GM23248 (cell line): ENCODE measurements at regions not wholly inside any gene's neighbourhood (a gene's known extent, or its start where the extent isn't known, plus 50 kb on each side); places are given as distances from the start of the nearest gene placed in this dataset.
A peak's percentile ranks its signal among the peaks of the same experiment; 100 is the strongest.

Experiments used
- DNase-seq: peaks from one replicate; pipeline ENCODE4 v3.0.0-alpha.2; 2015
- H2AFZ ChIP-seq: fragments of 200-600 bp; sonication (generic); 2 replicates; pipeline ENCODE4 v1.6.1; 2016; ENCODE audit warnings: antibody characterized with exemption
- H3F3A ChIP-seq: fragments of 200-600 bp; sonication (generic); 2 replicates; pipeline ENCODE4 v1.6.1; 2016; ENCODE audit warnings: mild to moderate bottlenecking, antibody characterized with exemption, mixed run types; ENCODE audit not compliant: insufficient read depth
- H3K27ac ChIP-seq: fragments of 200-600 bp; sonication (generic); 2 replicates; pipeline ENCODE4 v1.5.1; 2016; ENCODE audit warnings: mild to moderate bottlenecking
- H3K27me3 ChIP-seq: fragments of 200-600 bp; sonication (generic); replicated peaks from 2 replicates; pipeline ENCODE4 v1.6.1; 2016; ENCODE audit warnings: mild to moderate bottlenecking; ENCODE audit not compliant: insufficient read depth
- H3K36me3 ChIP-seq: fragments of 200-600 bp; sonication (generic); 2 replicates; pipeline ENCODE4 v1.6.1; 2016; ENCODE audit warnings: low read depth, mild to moderate bottlenecking
- H3K4me1 ChIP-seq: fragments of 200-600 bp; sonication (generic); 2 replicates; pipeline ENCODE4 v1.6.1; 2016; ENCODE audit warnings: mild to moderate bottlenecking; ENCODE audit not compliant: insufficient read depth
- H3K4me2 ChIP-seq: fragments of 200-600 bp; sonication (generic); one replicate; pipeline ENCODE4 v1.6.1; 2016; ENCODE audit warnings: mild to moderate bottlenecking; ENCODE audit not compliant: unreplicated experiment
- H3K4me3 ChIP-seq: fragments of 200-600 bp; sonication (generic); 2 replicates; pipeline ENCODE4 v1.5.1; 2016; ENCODE audit warnings: mild to moderate bottlenecking
- H3K79me2 ChIP-seq: fragments of 200-600 bp; sonication (generic); 2 replicates; pipeline ENCODE4 v1.6.1; 2016; ENCODE audit warnings: mild to moderate bottlenecking; ENCODE audit not compliant: insufficient read depth
- H3K9ac ChIP-seq: fragments of 200-600 bp; sonication (generic); 2 replicates; pipeline ENCODE4 v1.6.1; 2016; ENCODE audit warnings: mild to moderate bottlenecking
- H3K9me2 ChIP-seq: fragments of 200-600 bp; sonication (generic); 2 replicates; pipeline ENCODE4 v1.6.1; 2016; ENCODE audit warnings: mixed run types, mild to moderate bottlenecking, moderate library complexity; ENCODE audit not compliant: insufficient read depth
- H3K9me3 ChIP-seq: fragments of 200-600 bp; sonication (generic); one replicate; pipeline ENCODE4 v1.6.1; 2017; ENCODE audit warnings: low read depth
- H4K20me1 ChIP-seq: fragments of 200-600 bp; sonication (generic); 2 replicates; pipeline ENCODE4 v1.6.0; 2016; ENCODE audit not compliant: insufficient read depth
- EZH2 ChIP-seq: fragments of 200-600 bp; sonication (generic); IDR thresholded peaks from 2 replicates; pipeline ENCODE4 v1.6.1; 2018; ENCODE audit warnings: antibody characterized with exemption, mild to moderate bottlenecking; ENCODE audit not compliant: insufficient read depth, poor library complexity, severe bottlenecking
- EZH2phosphoT487 ChIP-seq: fragments of 200-600 bp; sonication (generic); IDR thresholded peaks from 2 replicates; pipeline ENCODE4 v1.6.1; 2018; ENCODE audit warnings: antibody characterized with exemption, moderate library complexity, mild to moderate bottlenecking, low read depth; ENCODE audit not compliant: insufficient read depth
- WGBS, 2 experiments: methylation state at CpG; one replicate each; pipeline ENCODE4 v1.1.6; 2015 to 2017; ENCODE audit warnings: low lambda C conversion rate in 2 of 2, low coverage in 1 of 2; ENCODE audit errors: missing lambda C conversion rate in 2 of 2; 5-methylcytosine and 5-hydroxymethylcytosine counted together
- in situ Hi-C: fragments of 300-500 bp; cut with MboI; formaldehyde crosslinking; loops from 2 replicates; pipeline ENCODE4 v1.15.0; 2020

DNA sequence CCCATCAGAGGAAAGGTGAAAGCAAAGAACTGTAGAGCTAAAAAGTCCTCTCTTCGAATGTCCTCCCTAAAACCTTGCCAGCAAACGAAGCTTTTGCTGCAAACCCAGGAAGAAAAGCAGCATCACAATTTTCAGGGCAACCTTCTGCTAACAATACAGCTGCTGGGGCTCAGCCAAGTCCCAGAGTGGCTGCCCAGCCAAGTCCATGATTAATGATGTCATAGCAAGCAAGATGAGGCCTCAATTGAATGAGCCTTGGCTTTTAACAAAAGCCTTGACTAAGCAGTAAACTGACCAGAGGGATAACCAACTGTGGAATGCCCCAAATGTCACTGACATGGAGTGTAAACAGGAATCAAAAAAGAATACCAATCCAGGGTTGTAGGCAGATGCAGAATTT is 342.7 kb downstream of the PMP22 start:
- Histone ChIP-seq H3F3A (no peaks in the 10 kb centered on the region; the same call in 1 of the 2 replicates), H3K4me1 (peaks cover 6% of the 10 kb centered on the region; the same call in 1 of the 2 replicates), H3K4me3 (no peak overlapping the region), H4K20me1 (no peaks in the 10 kb centered on the region), H3K4me2 (no peak overlapping the region), H3K79me2 (no peaks in the 10 kb centered on the region), H3K9ac (no peak overlapping the region), H3K9me2 (no peaks in the 10 kb centered on the region), H2AFZ (no peak overlapping the region), H3K27me3 (no peaks in the 10 kb centered on the region), H3K27ac (no peak overlapping the region), H3K9me3 (no peaks in the 10 kb centered on the region), H3K36me3 (no peaks in the 10 kb centered on the region)
- in situ Hi-C loops: loop anchor here (10.0 kb wide), 1 partner anchor 598 kb away; no protein-coding TSS in a partner anchor
- no peak for TF ChIP-seq EZH2phosphoT487
- TF ChIP-seq EZH2: no peak
- peak; percentile 45 for DNase-seq
- 42 to 45% methylated on average over 2 of the region's 2 CpGs for WGBS, 2 experiments

DNA sequence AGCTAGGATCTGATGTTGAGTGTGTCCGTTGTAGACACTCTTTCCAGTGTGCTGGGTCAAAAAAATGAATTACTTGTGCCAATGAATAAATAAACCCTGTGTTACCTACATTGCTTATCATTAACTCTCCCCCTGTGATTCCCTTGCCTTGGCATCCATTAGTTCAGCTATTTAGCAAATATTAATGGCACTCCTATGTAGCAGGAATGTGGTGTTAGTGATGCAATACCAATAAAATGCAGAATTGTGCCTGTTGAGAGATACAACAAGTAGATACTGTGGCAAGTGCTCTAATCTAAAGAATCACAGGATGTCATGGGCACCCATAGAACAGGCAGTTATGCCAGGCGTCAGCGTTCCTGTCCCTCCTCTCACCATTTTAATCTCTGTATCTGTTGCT is 343.2 kb downstream of the PMP22 start:
- peaks cover 6% of the 10 kb centered on the region; the same call in 1 of the 2 replicates for H3K4me1 ChIP-seq
- 72 to 76% methylated on average over 3 of the region's 3 CpGs for WGBS, 2 experiments
- no peaks in the 10 kb centered on the region for H3K9me3 ChIP-seq
- H3K4me3 ChIP-seq: no peak overlapping the region
- H3K9me2 ChIP-seq: no peaks in the 10 kb centered on the region
- no peaks in the 10 kb centered on the region; the same call in 1 of the 2 replicates for H3F3A ChIP-seq
- no peaks in the 10 kb centered on the region for H3K79me2 ChIP-seq
- no peaks in the 10 kb centered on the region for H3K36me3 ChIP-seq
- H3K27ac ChIP-seq: no peak overlapping the region
- H3K4me2 ChIP-seq: no peak overlapping the region
- no peaks in the 10 kb centered on the region for H4K20me1 ChIP-seq
- no peak for TF ChIP-seq EZH2
- no peak for TF ChIP-seq EZH2phosphoT487
- in situ Hi-C loops: loop anchor here (10.0 kb wide), 1 partner anchor 597 kb away; no protein-coding TSS in a partner anchor
- H2AFZ ChIP-seq: no peak overlapping the region
- no peaks in the 10 kb centered on the region for H3K27me3 ChIP-seq
- no peak overlapping the region for H3K9ac ChIP-seq
- DNase-seq: no peak

DNA sequence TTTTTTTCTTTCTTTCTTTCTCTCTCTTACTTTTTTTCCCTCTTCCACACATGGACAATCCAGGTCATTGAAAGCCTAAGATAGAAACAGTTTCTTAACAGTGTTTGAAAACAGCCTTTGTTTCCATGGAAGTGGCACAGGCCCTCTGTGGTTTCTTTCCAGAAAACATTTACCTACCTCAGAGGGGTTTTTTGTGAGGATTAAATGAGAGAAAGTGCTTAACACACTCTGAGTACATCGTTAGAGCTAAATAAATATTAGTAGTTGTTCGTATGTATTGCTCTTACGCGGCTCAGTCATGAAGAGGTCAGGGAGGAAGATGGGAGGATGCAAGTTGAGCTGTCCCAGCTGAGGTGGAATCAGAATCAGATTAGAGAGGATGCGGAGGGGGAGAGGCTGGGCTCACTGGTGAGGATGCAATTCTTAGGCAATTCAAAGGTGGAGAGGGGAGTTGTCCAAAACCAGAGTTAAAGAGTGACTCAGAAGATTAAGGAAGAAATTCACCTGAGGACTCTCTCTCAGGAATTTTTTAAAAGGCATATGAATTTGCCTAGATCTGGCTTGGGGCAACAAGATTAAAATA is 345.4 kb downstream of the PMP22 start:
- in situ Hi-C loops: loop anchor here (10.0 kb wide), 1 partner anchor 595 kb away; no protein-coding TSS in a partner anchor
- H3F3A ChIP-seq: no peaks in the 10 kb centered on the region; the same call in 1 of the 2 replicates
- H3K9me2 ChIP-seq: no peaks in the 10 kb centered on the region
- no peaks in the 10 kb centered on the region for H3K9me3 ChIP-seq
- no peak overlapping the region for H3K4me2 ChIP-seq
- peaks cover 6% of the 10 kb centered on the region; the same call in 1 of the 2 replicates for H3K4me1 ChIP-seq
- H3K79me2 ChIP-seq: no peaks in the 10 kb centered on the region
- WGBS, 2 experiments: 54 to 65% methylated on average over 5 of the region's 5 CpGs
- H3K4me3 ChIP-seq: no peak overlapping the region
- no peaks in the 10 kb centered on the region for H3K36me3 ChIP-seq
- DNase-seq: no peak
- no peaks in the 10 kb centered on the region for H4K20me1 ChIP-seq
- H3K27ac ChIP-seq: no peak overlapping the region
- H3K9ac ChIP-seq: no peak overlapping the region
- H3K27me3 ChIP-seq: no peaks in the 10 kb centered on the region
- TF ChIP-seq EZH2 (no peak), EZH2phosphoT487 (no peak)
- H2AFZ ChIP-seq: no peak overlapping the region

DNA sequence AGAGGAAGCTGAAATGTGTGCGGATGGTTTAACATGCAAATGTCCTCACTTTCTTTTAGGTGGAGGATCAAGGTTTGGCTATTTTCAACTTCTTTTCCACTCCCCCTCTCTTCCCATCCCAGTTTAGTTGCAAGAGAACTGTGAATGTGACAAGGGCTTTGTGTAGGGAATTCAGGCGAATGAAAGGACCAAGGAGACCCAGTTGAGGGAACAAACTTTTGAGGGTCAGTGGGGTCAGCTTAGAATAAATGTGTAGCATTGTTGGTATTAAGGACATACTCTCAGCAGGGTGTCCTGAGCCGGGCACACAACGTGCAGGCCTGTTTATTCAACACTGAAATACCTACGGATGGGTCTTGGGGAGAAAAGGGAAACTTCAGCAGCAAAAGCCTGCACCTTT is 346.0 kb downstream of the PMP22 start:
- H3K9me2 ChIP-seq: no peaks in the 10 kb centered on the region
- TF ChIP-seq EZH2phosphoT487 (no peak), EZH2 (no peak)
- H2AFZ ChIP-seq: no peak overlapping the region
- H3K4me2 ChIP-seq: no peak overlapping the region
- no peaks in the 10 kb centered on the region for H4K20me1 ChIP-seq
- DNase-seq: no peak
- no peaks in the 10 kb centered on the region for H3K79me2 ChIP-seq
- no peak overlapping the region for H3K4me3 ChIP-seq
- H3K36me3 ChIP-seq: no peaks in the 10 kb centered on the region
- WGBS, 2 experiments: 58 to 73% methylated on average over 5 of the region's 5 CpGs
- no peak overlapping the region for H3K9ac ChIP-seq
- in situ Hi-C loops: no loop called here
- H3K9me3 ChIP-seq: no peaks in the 10 kb centered on the region
- H3F3A ChIP-seq: no peaks in the 10 kb centered on the region; the same call in 1 of the 2 replicates
- H3K4me1 ChIP-seq: peaks cover 6% of the 10 kb centered on the region; the same call in 1 of the 2 replicates
- H3K27ac ChIP-seq: no peak overlapping the region
- no peaks in the 10 kb centered on the region for H3K27me3 ChIP-seq

DNA sequence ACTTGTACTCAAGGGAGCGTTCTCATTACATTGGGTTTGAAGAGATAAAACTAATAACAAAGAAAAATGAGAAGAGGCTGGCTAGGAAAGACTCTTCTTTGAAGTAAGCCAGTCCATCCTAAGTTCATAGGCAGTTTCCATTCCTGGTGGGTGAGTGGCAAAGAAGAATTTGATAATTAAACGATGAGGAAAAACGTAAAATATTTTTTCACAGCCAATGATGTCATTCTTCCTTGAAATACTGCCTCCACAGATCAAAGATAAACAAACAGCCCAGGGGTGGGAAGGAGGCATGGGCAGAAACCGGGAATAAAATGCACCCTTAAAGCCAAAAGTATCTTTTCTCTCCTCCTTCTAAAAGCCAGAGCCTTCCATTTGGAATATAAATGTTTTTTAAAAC is 346.6 kb downstream of the PMP22 start:
- no peak overlapping the region for H2AFZ ChIP-seq
- H3F3A ChIP-seq: no peaks in the 10 kb centered on the region; the same call in 1 of the 2 replicates
- H3K4me3 ChIP-seq: no peak overlapping the region
- no peak overlapping the region for H3K27ac ChIP-seq
- no peaks in the 10 kb centered on the region for H3K36me3 ChIP-seq
- no peaks in the 10 kb centered on the region for H3K9me3 ChIP-seq
- H3K4me1 ChIP-seq: peaks cover 6% of the 10 kb centered on the region; the same call in 1 of the 2 replicates
- H3K9ac ChIP-seq: no peak overlapping the region
- H3K9me2 ChIP-seq: no peaks in the 10 kb centered on the region
- peak; percentile 32 for DNase-seq
- TF ChIP-seq EZH2phosphoT487 (no peak), EZH2 (no peak)
- no peaks in the 10 kb centered on the region for H4K20me1 ChIP-seq
- H3K27me3 ChIP-seq: no peaks in the 10 kb centered on the region
- H3K79me2 ChIP-seq: no peaks in the 10 kb centered on the region
- in situ Hi-C loops: no loop called here
- no peak overlapping the region for H3K4me2 ChIP-seq
- WGBS, 2 experiments: 32% methylated on average over 4 of the region's 4 CpGs
